HG02943 (cell line): ENCODE measurements at regions not wholly inside any gene's neighbourhood (a gene's known extent, or its start where the extent isn't known, plus 50 kb on each side); places are given as distances from the start of the nearest gene placed in this dataset.
"Not testable (repeated sequence)": the region's sequence is repeated elsewhere in the genome, so short reads cannot be mapped to it uniquely, and the experiment has no call there.

Experiments used
- ATAC-seq: cut with Tn5 transposase; IDR thresholded peaks from one replicate; pipeline ENCODE4 v1.9.1; 2021; ENCODE audit warnings: mild to moderate bottlenecking, low read depth, moderate library complexity; ENCODE audit not compliant: unreplicated experiment

DNA sequence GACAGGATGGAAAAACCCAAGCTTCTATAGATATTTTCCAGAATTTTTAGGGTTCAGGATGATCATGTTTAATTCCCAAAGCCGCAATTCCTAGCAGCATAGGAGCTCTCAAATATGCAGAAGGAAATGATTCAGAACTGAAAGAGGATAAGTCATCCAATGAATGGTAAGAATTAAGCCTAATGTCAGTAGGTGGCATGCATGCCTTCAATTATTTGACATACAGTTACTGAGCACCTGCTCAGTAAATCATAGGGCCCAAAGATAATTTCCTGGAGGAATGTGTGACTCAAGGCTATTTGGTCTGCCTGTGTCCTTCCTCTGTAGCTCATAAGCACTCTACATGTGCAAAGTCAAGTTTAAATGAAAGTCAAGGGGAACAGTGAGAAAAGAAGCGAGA lies 116.8 kb upstream of the SLC38A4 start:
- no peak for ATAC-seq

GRCh38 chr12:46944088-46944487 lies 118.3 kb upstream of the SLC38A4 start:
- ATAC-seq, result no peak

DNA sequence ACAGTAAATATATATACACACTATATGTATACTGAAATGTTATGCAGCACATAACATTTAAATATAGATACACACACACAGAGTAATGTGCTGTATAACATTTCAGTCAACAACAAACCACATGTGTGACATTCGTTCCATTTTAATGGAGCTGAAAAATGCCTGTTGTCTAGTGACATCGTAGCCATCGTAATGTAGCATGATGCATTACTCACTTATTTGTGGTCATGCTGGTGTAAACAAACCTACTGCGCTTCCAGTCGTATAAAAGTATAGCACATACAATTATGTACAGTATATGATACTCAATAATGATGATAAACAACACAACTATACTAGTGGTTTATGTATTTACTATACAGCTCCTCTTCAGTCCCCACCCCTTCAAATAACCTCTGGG lies 119.0 kb upstream of the SLC38A4 start:
- ATAC-seq, result no peak

GRCh38 chr12:46945591-46945990 lies 119.8 kb upstream of the SLC38A4 start:
- ATAC-seq, result no peak

GRCh38 chr12:46946137-46946536 lies 120.3 kb upstream of the SLC38A4 start:
- ATAC-seq, result no peak

DNA sequence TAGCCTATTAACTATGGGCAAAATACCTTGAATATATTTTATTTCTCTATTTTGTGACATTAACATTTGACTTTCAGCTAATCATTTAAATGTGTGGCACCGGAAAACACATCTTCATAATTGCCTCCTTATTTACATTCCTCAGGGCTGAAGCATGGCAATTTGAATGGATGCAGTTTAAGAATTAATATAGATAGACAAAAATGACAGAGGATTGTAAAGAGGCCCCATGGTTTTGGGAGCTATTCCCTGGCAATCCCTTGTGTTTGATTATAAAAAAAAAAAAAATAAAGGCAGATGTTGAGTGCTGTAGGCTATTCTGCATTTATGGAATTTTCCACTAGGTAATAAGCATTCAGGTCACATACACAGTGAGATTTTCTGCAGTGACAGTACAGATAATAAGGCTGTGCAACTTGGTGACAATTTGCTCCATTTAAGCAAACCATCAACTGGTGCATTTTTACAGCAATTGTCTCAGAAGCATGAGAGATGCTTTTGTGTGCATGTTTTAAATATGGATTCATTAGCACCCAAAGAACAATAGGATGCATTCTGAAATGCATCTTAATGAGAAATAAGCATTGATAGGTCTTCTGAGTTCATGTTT lies 123.2 kb upstream of the SLC38A4 start:
- ATAC-seq, result no peak

GRCh38 chr12:46950094-46950493 lies 124.3 kb upstream of the SLC38A4 start:
- ATAC-seq, result no peak

DNA sequence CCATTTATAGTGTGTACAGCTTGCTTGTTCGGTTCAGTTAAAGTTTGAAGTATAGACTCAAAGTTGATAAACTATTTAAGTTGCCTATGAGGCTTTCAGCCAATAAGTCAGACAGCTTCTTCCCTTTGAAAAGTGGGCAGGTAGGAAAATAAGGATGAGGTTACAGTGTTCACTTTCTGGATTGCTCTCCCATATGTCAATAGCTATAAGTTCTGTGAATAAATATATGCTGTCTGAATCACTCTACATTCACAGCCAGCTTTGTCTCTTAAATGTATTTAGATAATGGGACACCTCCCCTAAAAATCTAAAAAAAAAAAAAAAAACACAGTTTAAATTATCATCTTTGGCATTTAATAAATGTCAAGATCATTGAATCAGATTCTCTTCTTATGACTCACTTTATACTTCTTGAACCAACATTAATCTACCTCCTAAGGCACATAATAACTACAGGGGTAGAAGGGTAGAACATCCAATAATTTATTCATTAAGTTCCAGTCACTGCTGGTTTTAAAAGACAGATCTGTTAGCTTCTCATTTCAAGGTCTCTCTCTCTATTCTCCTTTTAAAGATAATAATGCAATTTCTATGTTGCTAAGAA lies 126.4 kb upstream of the PCED1B start:
- no peak for ATAC-seq

- no peak for ATAC-seq
Measured at GRCh38 chr12:46956451-46957035, 122.9 kb upstream of the PCED1B start.

GRCh38 chr12:46958053-46958452 lies 121.4 kb upstream of the PCED1B start:
- ATAC-seq, result no peak

GRCh38 chr12:46958599-46959290 lies 120.7 kb upstream of the PCED1B start:
- ATAC-seq, result no peak

- ATAC-seq, result no peak
Measured at GRCh38 chr12:46959502-46959901, 119.9 kb upstream of the PCED1B start.

DNA sequence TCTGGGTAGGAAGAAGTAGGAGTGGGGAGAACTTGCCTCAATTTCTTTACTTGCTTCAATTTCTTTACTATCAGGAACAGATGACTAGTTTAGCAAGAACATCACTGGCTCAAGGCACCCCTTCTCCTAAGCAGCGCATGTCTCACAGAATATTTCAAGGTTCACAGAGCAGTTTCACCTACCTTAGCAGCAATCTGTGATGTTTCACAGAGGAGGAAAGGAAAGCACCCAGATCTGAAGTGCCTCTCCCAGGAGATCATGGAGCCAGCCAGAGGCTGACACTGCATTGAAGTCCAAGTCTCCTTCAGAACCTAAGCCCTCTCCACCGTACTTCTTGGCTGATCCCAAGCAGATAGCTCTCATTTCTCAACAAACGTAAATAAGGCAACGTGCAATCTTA lies 118.7 kb upstream of the PCED1B start:
- ATAC-seq, result no peak

DNA sequence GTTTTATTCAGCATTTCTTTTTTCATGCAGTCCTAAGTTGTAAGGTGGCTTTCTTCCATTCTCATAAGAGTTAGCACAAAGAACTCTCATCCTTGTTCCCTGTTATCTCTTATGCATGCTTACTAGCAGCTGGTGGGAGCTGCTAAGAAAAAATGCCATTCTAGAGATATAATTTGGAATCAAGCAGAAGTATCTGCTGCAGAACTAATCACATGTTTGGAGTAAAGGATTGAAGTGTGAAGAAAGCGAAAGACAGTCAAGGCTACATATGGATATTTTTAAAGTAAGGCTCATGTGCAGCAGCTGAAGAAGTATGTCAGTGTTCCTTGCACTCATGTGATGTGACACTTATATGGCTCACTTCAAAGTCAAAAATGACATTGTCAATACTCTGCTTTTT lies 116.2 kb upstream of the PCED1B start:
- no peak for ATAC-seq

GRCh38 chr12:46963977-46964971 lies 115.1 kb upstream of the PCED1B start:
- ATAC-seq, result no peak

- ATAC-seq, result no peak
Measured at GRCh38 chr12:46965137-46965536, 114.3 kb upstream of the PCED1B start.

DNA sequence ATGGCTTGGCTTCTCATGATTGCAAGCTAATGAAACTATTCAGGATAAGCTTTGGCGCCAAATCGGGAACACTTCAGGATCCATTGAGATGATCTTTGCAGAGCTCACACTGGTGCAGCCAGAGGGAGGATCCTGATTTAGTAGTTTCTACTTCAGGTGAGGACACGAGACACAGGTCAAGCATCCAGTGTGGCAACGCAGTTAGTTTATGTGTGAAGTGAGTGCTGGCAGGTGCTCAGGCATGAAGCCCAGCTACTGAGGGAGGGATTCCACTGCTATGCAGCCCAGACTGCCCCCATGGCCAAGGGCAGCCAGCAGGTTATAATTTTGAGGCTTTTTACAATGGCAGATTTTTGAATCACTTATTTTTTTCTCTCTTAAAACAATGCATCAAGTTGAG lies 113.5 kb upstream of the PCED1B start:
- ATAC-seq, result no peak

DNA sequence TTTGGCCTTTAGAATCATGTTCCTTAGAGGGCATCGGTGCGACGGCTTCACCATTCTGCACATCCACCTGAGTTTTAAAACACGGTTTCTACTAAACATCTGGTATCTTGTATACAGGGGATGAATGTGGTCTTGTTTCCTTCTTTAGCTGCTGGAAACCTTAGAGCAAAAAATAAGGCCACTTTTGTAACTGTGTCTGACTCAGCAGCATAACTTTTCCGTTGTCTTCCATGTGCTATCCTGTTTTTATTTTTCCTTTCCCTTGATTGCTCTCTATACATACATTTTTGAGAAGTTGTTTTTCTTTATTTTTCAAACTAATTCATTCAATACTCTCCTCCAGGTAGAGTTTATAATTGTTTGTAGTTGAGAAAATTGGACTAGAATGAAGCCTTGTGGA lies 108.8 kb upstream of the PCED1B start:
- no peak for ATAC-seq

- ATAC-seq, result not testable (repeated sequence)
Measured at GRCh38 chr12:46973937-46974336, 105.5 kb upstream of the PCED1B start.

GRCh38 chr12:46977871-46978375 lies 101.5 kb upstream of the PCED1B start:
- ATAC-seq, result no peak
